Activated T-cell treated with anti-CD3 and anti-CD28 coated beads, Interleukin-2, amount 50 U/mL, for 24 hours (primary cell): ENCODE measurements at regions not wholly inside any gene's neighbourhood (a gene's known extent, or its start where the extent isn't known, plus 50 kb on each side); places are given as distances from the start of the nearest gene placed in this dataset.
"Not testable (repeated sequence)": the region's sequence is repeated elsewhere in the genome, so short reads cannot be mapped to it uniquely, and the experiment has no call there.

Experiments used
- DNase-seq: peaks from one replicate; pipeline ENCODE4 v3.0.0-alpha.2; 2020
- H3K27ac Mint-ChIP-seq: 2 replicates; pipeline ENCODE4 v1.8.0; 2020; ENCODE audit warnings: mild to moderate bottlenecking, mixed read lengths
- H3K27me3 Mint-ChIP-seq: 2 replicates; pipeline ENCODE4 v1.8.0; 2020; ENCODE audit warnings: mixed read lengths
- H3K36me3 Mint-ChIP-seq: 2 replicates; pipeline ENCODE4 v1.8.0; 2020; ENCODE audit warnings: low read depth, mixed read lengths
- H3K4me1 Mint-ChIP-seq: 2 replicates; pipeline ENCODE4 v1.8.0; 2020; ENCODE audit warnings: low read depth, mixed read lengths
- H3K4me3 Mint-ChIP-seq: 2 replicates; pipeline ENCODE4 v1.8.0; 2020; ENCODE audit warnings: mild to moderate bottlenecking, moderate library complexity, mixed read lengths
- H3K9me3 Mint-ChIP-seq: 2 replicates; pipeline ENCODE4 v1.8.0; 2020; ENCODE audit warnings: mixed read lengths

DNA sequence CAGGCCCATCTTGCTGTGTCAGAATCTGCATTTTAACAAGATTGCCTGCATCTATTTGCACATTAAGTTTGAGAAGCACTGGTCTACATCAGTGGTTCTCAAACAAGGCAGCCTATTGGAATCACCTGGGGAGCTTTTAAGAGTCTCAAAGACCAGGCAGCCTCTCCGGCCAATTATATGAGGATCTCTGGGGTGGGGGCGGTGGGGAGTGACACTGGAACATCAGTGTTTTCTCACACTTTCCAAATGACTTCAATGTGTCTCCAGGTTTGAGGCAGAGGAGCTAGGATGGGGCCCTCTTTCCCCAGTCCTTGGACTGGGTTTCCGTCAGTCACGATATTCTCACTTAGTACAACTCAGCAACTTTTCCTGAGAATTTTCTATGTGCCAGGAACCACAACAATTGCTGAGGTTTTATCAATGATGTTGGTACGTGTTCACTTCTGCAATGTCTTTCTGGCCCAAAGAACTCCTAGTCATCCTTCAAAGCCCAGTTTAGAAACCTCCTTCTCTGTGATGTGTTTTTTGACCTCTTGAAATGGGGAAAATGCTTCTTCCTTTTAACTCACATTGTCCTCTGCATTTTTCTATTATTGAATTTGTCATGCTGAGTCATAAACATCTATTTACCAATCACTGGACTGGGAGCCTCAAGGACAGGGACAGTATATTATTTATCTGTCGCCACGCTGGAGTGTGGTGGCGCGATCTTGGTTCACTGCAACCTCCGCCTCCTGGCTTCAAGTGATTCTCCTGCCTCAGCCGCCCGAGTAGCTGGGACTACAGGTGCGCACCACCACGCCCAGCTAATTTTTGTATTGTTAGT lies 130.9 kb downstream of the MYCN start:
- Mint-ChIP-seq H3K4me1 (no peaks in the 10 kb centered on the region), H3K36me3 (no peaks in the 10 kb centered on the region), H3K27ac (no peak overlapping the region), H3K9me3 (no peaks in the 10 kb centered on the region), H3K27me3 (no peaks in the 10 kb centered on the region), H3K4me3 (no peak overlapping the region)
- no peak for DNase-seq

DNA sequence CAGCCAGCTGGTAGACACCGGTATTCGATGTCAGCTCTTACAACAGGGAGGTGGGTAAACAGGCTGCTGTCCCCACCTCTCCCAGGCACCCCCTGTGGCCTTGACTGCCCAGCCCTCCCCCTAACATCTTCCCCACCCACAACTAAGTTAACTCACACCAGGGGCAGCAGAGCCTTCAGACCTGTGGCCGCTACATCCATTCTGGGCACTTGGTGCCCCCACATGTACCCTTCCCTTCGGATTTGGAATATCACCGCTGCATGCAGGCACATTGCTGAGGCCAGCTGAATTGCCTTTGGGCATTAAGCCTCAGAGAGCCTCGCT lies 130.3 kb downstream of the MYCN start:
- Mint-ChIP-seq H3K4me1 (no peaks in the 10 kb centered on the region), H3K27me3 (no peaks in the 10 kb centered on the region), H3K4me3 (no peak overlapping the region), H3K9me3 (no peaks in the 10 kb centered on the region), H3K27ac (no peak overlapping the region), H3K36me3 (no peaks in the 10 kb centered on the region)
- DNase-seq = no peak

DNA sequence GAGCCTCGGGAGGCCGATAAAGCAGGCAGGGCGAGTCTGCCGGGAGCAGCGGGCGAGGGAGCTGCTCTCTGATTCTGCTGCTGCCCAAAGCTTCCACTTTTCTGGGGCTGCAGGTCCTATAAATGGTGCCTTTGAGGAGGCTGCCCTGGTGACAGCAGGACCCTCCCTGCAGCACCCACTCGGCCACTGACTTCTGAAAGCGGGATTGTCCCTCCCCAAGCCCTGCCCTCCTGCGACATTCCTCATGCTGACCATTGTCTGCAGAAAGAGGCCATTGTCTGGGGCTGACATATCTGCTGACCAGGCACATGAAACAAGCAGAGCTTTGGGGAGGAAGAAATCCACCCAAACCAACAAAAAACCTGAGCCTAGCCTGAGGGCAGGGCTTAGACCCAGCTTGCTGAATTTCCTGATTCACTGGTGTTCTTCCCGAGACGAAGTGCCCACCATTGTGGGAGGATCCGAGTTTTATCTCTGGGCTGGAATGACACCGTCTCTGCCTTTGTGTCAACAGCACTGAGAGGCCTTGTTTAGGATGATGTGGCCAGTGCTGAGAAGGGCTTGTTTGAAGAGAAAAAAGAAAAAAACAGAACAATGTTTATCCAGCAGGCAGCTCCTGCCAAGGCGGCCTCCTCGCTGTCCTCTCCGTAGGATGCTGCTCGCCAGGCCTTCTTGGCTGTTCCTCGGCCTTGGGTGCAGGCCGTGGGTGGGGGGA lies 129.7 kb downstream of the MYCN start:
- no peaks in the 10 kb centered on the region for H3K9me3 Mint-ChIP-seq
- H3K4me3 Mint-ChIP-seq = no peak overlapping the region
- no peak overlapping the region for H3K27ac Mint-ChIP-seq
- no peaks in the 10 kb centered on the region for H3K4me1 Mint-ChIP-seq
- H3K36me3 Mint-ChIP-seq = no peaks in the 10 kb centered on the region
- H3K27me3 Mint-ChIP-seq = no peaks in the 10 kb centered on the region
- DNase-seq = no peak

DNA sequence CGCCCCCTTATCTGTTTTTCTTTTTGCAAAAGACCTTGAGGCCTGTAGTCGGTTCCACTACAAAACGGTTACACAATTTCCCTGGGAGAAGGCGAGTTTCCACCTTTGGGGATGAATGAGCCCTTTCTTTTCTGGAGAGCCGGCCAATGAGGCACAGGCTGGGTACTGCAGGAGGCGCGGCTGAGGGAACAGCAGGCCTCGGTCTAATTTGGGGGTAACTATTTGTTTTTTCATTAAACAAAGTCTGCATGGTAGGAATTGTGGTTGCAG lies 129.2 kb downstream of the MYCN start:
- no peaks in the 10 kb centered on the region for H3K36me3 Mint-ChIP-seq
- no peak overlapping the region for H3K4me3 Mint-ChIP-seq
- H3K9me3 Mint-ChIP-seq = no peaks in the 10 kb centered on the region
- H3K27me3 Mint-ChIP-seq = no peaks in the 10 kb centered on the region
- no peak for DNase-seq
- no peaks in the 10 kb centered on the region for H3K4me1 Mint-ChIP-seq
- no peak overlapping the region for H3K27ac Mint-ChIP-seq

DNA sequence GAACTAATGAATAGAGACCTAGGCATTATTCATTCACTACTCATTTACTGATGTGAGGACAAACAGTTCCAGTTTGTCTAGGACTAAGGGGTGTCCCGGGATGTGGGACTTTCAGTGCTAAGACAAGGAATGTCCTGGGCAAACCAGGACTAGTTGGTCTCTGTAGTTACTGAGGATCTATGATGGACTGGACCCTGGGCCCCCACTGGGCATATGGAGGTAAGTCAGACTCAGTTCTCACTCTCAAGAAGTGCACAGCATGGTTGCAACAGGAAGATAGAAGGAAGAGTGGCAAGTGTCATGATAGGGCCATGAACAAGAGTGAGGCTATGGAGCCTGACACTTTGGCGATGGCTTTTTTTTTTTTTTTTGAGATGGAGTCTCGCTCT lies 128.2 kb downstream of the MYCN start:
- no peak for DNase-seq
- Mint-ChIP-seq H3K4me1 (no peaks in the 10 kb centered on the region), H3K36me3 (peaks cover 2% of the 10 kb centered on the region), H3K4me3 (no peak overlapping the region), H3K27ac (no peak overlapping the region), H3K9me3 (peaks cover 7% of the 10 kb centered on the region), H3K27me3 (no peaks in the 10 kb centered on the region)

GRCh38 chr2:16067866-16068551 lies 127.7 kb downstream of the MYCN start:
- Mint-ChIP-seq H3K4me1 (no peaks in the 10 kb centered on the region), H3K27me3 (no peaks in the 10 kb centered on the region), H3K4me3 (no peak overlapping the region), H3K9me3 (peaks cover 7% of the 10 kb centered on the region), H3K27ac (no peak overlapping the region), H3K36me3 (peaks cover 2% of the 10 kb centered on the region)
- DNase-seq = no peak

- Mint-ChIP-seq H3K36me3 (peaks cover 2% of the 10 kb centered on the region), H3K27ac (no peak overlapping the region), H3K9me3 (peaks cover 10% of the 10 kb centered on the region), H3K27me3 (no peaks in the 10 kb centered on the region), H3K4me1 (no peaks in the 10 kb centered on the region), H3K4me3 (no peak overlapping the region)
- no peak for DNase-seq
Observed at GRCh38 chr2:16067444-16067843, 127.1 kb downstream of the MYCN start.

DNA sequence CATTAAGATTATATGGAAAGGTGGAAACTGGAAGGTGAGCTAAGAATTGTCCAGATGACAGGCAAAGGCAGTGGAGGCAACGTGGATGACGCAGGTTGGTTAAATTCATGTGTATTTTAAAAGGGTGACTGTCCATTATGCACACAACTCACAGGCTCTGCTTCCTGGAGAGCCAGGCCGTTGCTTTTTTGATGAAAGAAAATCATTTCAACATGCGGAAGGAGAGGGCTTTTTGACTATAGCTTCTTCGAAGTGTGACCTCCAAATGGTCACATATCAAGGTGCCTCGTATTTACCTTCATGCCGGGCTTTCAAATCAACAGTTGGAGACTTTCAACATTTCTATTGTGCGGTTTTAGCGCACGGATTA lies 126.7 kb downstream of the MYCN start:
- no peaks in the 10 kb centered on the region for H3K4me1 Mint-ChIP-seq
- no peaks in the 10 kb centered on the region for H3K27me3 Mint-ChIP-seq
- peaks cover 2% of the 10 kb centered on the region for H3K36me3 Mint-ChIP-seq
- no peak overlapping the region for H3K27ac Mint-ChIP-seq
- H3K4me3 Mint-ChIP-seq = no peak overlapping the region
- no peak for DNase-seq
- H3K9me3 Mint-ChIP-seq = peaks cover 10% of the 10 kb centered on the region

- H3K4me3 Mint-ChIP-seq = no peak overlapping the region
- peaks cover 2% of the 10 kb centered on the region for H3K36me3 Mint-ChIP-seq
- peaks cover 10% of the 10 kb centered on the region for H3K9me3 Mint-ChIP-seq
- H3K27me3 Mint-ChIP-seq = no peaks in the 10 kb centered on the region
- no peak for DNase-seq
- H3K27ac Mint-ChIP-seq = no peak overlapping the region
- H3K4me1 Mint-ChIP-seq = no peaks in the 10 kb centered on the region
Observed at GRCh38 chr2:16066261-16067036, 126.1 kb downstream of the MYCN start.

GRCh38 chr2:16065272-16066069 lies 125.1 kb downstream of the MYCN start:
- H3K27ac Mint-ChIP-seq, H3K4me1 Mint-ChIP-seq, H3K4me3 Mint-ChIP-seq, H3K36me3 Mint-ChIP-seq, H3K27me3 Mint-ChIP-seq, DNase-seq: not testable (repeated sequence)
- peaks cover 10% of the 10 kb centered on the region for H3K9me3 Mint-ChIP-seq

GRCh38 chr2:16064745-16065144 lies 124.4 kb downstream of the MYCN start:
- no peak overlapping the region for H3K4me3 Mint-ChIP-seq
- no peak for DNase-seq
- H3K4me1 Mint-ChIP-seq = no peaks in the 10 kb centered on the region
- H3K9me3 Mint-ChIP-seq = peaks cover 10% of the 10 kb centered on the region
- no peak overlapping the region for H3K27ac Mint-ChIP-seq
- no peaks in the 10 kb centered on the region for H3K27me3 Mint-ChIP-seq
- peaks cover 2% of the 10 kb centered on the region for H3K36me3 Mint-ChIP-seq

DNA sequence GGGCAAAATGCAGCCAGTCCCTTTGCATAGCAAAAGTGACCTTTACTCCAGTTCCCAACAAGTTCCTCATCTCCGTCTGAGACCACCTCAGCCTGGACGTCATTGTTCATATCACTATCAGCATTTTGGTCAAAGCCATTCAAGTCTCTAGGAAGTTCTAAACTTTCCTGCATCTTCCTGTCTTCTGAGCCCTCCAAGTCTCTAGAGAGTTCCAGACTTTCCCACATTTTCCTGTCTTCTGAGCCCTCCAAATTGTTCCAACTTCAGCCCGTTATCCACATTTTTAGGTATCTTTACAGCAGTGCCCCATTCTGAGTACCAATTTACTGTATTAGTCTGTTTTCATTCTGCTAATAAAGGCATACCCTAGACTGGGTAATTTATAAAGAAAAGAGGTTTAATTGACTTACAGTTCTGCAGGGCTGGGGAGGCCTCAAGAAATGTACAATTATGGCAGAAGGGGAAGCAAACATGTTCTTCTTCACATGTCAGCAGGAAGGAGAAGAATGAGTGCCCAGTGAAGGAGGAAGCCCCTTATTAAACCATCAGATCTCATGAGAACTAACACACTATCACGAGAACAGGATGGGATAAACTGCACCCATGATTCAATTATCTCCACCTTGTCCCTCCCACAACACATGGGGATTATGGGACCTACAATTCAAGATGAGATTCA lies 123.7 kb downstream of the MYCN start:
- no peak for DNase-seq
- Mint-ChIP-seq H3K27ac (no peak overlapping the region), H3K27me3 (peaks cover 3% of the 10 kb centered on the region), H3K4me1 (no peaks in the 10 kb centered on the region), H3K9me3 (peaks cover 10% of the 10 kb centered on the region), H3K4me3 (no peak overlapping the region), H3K36me3 (peaks cover 2% of the 10 kb centered on the region)

DNA sequence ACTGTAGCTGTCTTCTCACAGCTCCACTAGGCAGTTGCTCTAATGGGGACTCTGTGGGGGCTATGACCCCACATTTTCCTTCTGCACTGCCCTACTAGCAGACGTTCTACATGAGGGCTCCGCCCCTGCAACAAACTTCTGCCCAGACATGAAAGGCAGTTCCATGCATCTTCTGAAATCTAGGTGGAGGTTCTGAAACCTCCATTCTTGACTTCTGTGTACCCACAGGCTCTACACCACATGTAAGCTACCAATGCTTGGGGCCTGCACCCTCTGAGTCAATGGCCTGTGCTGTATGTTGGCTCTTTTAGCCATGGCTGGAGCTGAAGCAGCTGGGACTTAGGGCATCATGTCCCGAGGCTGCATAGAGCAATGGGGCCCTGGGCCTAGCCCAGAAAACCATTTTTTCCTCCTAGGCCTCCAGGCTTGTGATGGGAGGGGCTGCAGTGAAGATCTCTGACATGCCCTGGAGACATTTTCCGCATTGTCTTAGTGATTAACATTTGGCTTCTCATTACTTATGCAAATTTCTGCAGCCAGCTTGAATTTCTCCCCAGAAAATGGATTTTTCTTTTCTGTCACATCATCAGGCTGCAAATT lies 123.0 kb downstream of the MYCN start:
- peaks cover 2% of the 10 kb centered on the region for H3K36me3 Mint-ChIP-seq
- no peak overlapping the region for H3K27ac Mint-ChIP-seq
- peaks cover 3% of the 10 kb centered on the region for H3K27me3 Mint-ChIP-seq
- peaks cover 10% of the 10 kb centered on the region for H3K9me3 Mint-ChIP-seq
- H3K4me3 Mint-ChIP-seq = no peak overlapping the region
- H3K4me1 Mint-ChIP-seq = no peaks in the 10 kb centered on the region
- no peak for DNase-seq
